GM19438 (cell line): ENCODE measurements at regions not wholly inside any gene's neighbourhood (a gene's known extent, or its start where the extent isn't known, plus 50 kb on each side); places are given as distances from the start of the nearest gene placed in this dataset.

Source experiments
- ATAC-seq: cut with Tn5 transposase; IDR thresholded peaks from one replicate; pipeline ENCODE4 v1.9.1; 2021; ENCODE audit warnings: low read depth; ENCODE audit not compliant: unreplicated experiment

GRCh38 chrX:137401092-137401491 lies 164.8 kb upstream of the ZIC3 start:
- ATAC-seq, result no peak

GRCh38 chrX:137387646-137388045 lies 178.3 kb upstream of the ZIC3 start:
- ATAC-seq, result no peak

GRCh38 chrX:137366018-137366633 lies 199.8 kb upstream of the ZIC3 start:
- no peak for ATAC-seq

GRCh38 chrX:137363559-137363958 lies 202.4 kb upstream of the ZIC3 start:
- no peak for ATAC-seq

- no peak for ATAC-seq
These were observed 203.3 kb upstream of the ZIC3 start for GRCh38 chrX:137362583-137362982.

- no peak for ATAC-seq
These were observed 211.1 kb upstream of the ZIC3 start for GRCh38 chrX:137354851-137355250.

GRCh38 chrX:137353404-137353803 lies 212.5 kb upstream of the ZIC3 start:
- ATAC-seq, result no peak

GRCh38 chrX:137352101-137352660 lies 213.7 kb upstream of the ZIC3 start:
- ATAC-seq, result no peak

GRCh38 chrX:137342969-137343368 lies 223.0 kb upstream of the ZIC3 start:
- no peak for ATAC-seq

GRCh38 chrX:137313627-137314026 lies 252.3 kb upstream of the ZIC3 start:
- ATAC-seq, result no peak

GRCh38 chrX:137305404-137305803 lies 260.5 kb upstream of the ZIC3 start:
- ATAC-seq, result no peak

GRCh38 chrX:137297167-137297566 lies 263.4 kb upstream of the GPR101 start:
- ATAC-seq, result no peak

- no peak for ATAC-seq
These were observed 256.2 kb upstream of the GPR101 start for GRCh38 chrX:137290011-137290410.

GRCh38 chrX:137287191-137287590 lies 253.4 kb upstream of the GPR101 start:
- ATAC-seq, result no peak

GRCh38 chrX:137286423-137286822 lies 252.6 kb upstream of the GPR101 start:
- no peak for ATAC-seq

- no peak for ATAC-seq
These were observed 245.0 kb upstream of the GPR101 start for GRCh38 chrX:137278825-137279224.

GRCh38 chrX:137263374-137263773 lies 229.6 kb upstream of the GPR101 start:
- no peak for ATAC-seq

- no peak for ATAC-seq
These were observed 211.4 kb upstream of the GPR101 start for GRCh38 chrX:137245183-137245582.

GRCh38 chrX:137236837-137237236 lies 203.0 kb upstream of the GPR101 start:
- ATAC-seq, result no peak

- ATAC-seq, result no peak
These were observed 201.0 kb upstream of the GPR101 start for GRCh38 chrX:137234651-137235402.

- no peak for ATAC-seq
These were observed 199.7 kb upstream of the GPR101 start for GRCh38 chrX:137233478-137233877.

GRCh38 chrX:137227151-137227550 lies 193.4 kb upstream of the GPR101 start:
- ATAC-seq, result no peak
